Lung (tissue), 11 donors: ENCODE measurements at regions not wholly inside any gene's neighbourhood (a gene's known extent, or its start where the extent isn't known, plus 50 kb on each side); places are given as distances from the start of the nearest gene placed in this dataset.

Source experiments
- ATAC-seq: fragments of 200-7000 bp; cut with Tn5 transposase; one replicate; pipeline ENCODE4 v1.9.1; 2020; ENCODE audit warnings: moderate number of reproducible peaks; ENCODE audit not compliant: insufficient read depth, low FRiP score
- DNase-seq, 3 donors: peaks; one replicate each; pipeline ENCODE4 v3.0.0-alpha.2; 2013 to 2017
- H3K27ac ChIP-seq, 2 donors: one replicate each; pipeline ENCODE4 v1.5.1; 2013; ENCODE audit warnings: mild to moderate bottlenecking in 2 of 2, moderate library complexity in 2 of 2, control low read depth in 1 of 2, inconsistent platforms in 1 of 2, low read depth in 1 of 2, low read length in 1 of 2
- H3K27me3 ChIP-seq, 3 donors: one replicate each; pipeline ENCODE4 v1.5.1; 2013; ENCODE audit warnings: low read length in 2 of 3; ENCODE audit not compliant: control insufficient read depth in 3 of 3, insufficient read depth in 3 of 3
- H3K36me3 ChIP-seq, 4 donors: one replicate each; pipeline ENCODE4 v1.5.1; 2013; ENCODE audit warnings: low read length in 4 of 4, mild to moderate bottlenecking in 1 of 4, moderate library complexity in 1 of 4; ENCODE audit not compliant: control insufficient read depth in 4 of 4, insufficient read depth in 4 of 4
- H3K4me1 ChIP-seq, 5 donors: one replicate each; pipeline ENCODE4 v1.5.1; 2013; ENCODE audit warnings: low read length in 5 of 5, mild to moderate bottlenecking in 2 of 5, moderate library complexity in 1 of 5; ENCODE audit not compliant: control insufficient read depth in 5 of 5, insufficient read depth in 5 of 5
- H3K4me3 ChIP-seq: one replicate; pipeline ENCODE4 v1.5.1; 2013; ENCODE audit warnings: mild to moderate bottlenecking, control low read depth, moderate library complexity
- H3K9ac ChIP-seq, 2 donors: one replicate each; pipeline ENCODE4 v1.5.1; 2013; ENCODE audit warnings: low read length in 2 of 2, control low read depth in 1 of 2; ENCODE audit not compliant: insufficient read depth in 1 of 2
- H3K9me3 ChIP-seq, 4 donors: one replicate each; pipeline ENCODE4 v1.5.1; 2013; ENCODE audit warnings: low read length in 3 of 4, mild to moderate bottlenecking in 1 of 4, moderate library complexity in 1 of 4; ENCODE audit not compliant: control insufficient read depth in 4 of 4, insufficient read depth in 3 of 4
- WGBS, 2 donors: extraction: QIAGEN DNeasy Blood & Tissue Kit; methylation state at CpG; one replicate each; pipeline ENCODE4 v1.1.7; 2013; 5-methylcytosine and 5-hydroxymethylcytosine counted together
- TF ChIP-seq, protein P1 (sequence below): IDR thresholded peaks from 2 replicates; pipeline ENCODE4 v1.5.1; 2012; ENCODE audit warnings: mild to moderate bottlenecking; ENCODE audit errors: control extremely low read depth, extremely low read depth
- donor health status: control.
- donor health status: control.
- donor health status: Bipolar disorder and iron deficiency.
- donor health status: healthy.
- donor health status: DM: yes; HTN: yes; CAD: no.

- H3K27ac ChIP-seq, result no peak overlapping the region
- TF ChIP-seq, protein P1, sequence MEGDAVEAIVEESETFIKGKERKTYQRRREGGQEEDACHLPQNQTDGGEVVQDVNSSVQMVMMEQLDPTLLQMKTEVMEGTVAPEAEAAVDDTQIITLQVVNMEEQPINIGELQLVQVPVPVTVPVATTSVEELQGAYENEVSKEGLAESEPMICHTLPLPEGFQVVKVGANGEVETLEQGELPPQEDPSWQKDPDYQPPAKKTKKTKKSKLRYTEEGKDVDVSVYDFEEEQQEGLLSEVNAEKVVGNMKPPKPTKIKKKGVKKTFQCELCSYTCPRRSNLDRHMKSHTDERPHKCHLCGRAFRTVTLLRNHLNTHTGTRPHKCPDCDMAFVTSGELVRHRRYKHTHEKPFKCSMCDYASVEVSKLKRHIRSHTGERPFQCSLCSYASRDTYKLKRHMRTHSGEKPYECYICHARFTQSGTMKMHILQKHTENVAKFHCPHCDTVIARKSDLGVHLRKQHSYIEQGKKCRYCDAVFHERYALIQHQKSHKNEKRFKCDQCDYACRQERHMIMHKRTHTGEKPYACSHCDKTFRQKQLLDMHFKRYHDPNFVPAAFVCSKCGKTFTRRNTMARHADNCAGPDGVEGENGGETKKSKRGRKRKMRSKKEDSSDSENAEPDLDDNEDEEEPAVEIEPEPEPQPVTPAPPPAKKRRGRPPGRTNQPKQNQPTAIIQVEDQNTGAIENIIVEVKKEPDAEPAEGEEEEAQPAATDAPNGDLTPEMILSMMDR, result no peak
- WGBS, 2 donors, result 85 to 92% methylated on average over 7 of the region's 7 CpGs
- no peak for ATAC-seq
- no peak overlapping the region for H3K4me3 ChIP-seq
- peaks cover 0 to 5% (median 0%) of the 10 kb centered on the region in 3 donors for H3K27me3 ChIP-seq
- no peaks in the 10 kb centered on the region for H3K9me3 ChIP-seq
- no peak for DNase-seq
- H3K36me3 ChIP-seq, result no peaks in the 10 kb centered on the region
- H3K9ac ChIP-seq, result no peak overlapping the region
- peaks cover 0 to 2% (median 0%) of the 10 kb centered on the region in 5 donors for H3K4me1 ChIP-seq
These were observed 127.8 kb downstream of the EMX2 start for GRCh38 chr10:117670116-117670904.

GRCh38 chr10:117673230-117674010, 130.9 kb downstream of the EMX2 start:
- H3K27ac ChIP-seq, result no peak overlapping the region
- H3K4me1 ChIP-seq, result peaks cover 0 to 6% (median 0%) of the 10 kb centered on the region in 5 donors
- peaks cover 0 to 5% (median 0%) of the 10 kb centered on the region in 3 donors for H3K27me3 ChIP-seq
- 66 to 71% methylated on average over 8 of the region's 8 CpGs for WGBS, 2 donors
- no peaks in the 10 kb centered on the region for H3K36me3 ChIP-seq
- DNase-seq (no peak), ATAC-seq (no peak)
- no peak overlapping the region for H3K9ac ChIP-seq
- peaks cover 0 to 3% (median 0%) of the 10 kb centered on the region in 4 donors for H3K9me3 ChIP-seq
- H3K4me3 ChIP-seq, result no peak overlapping the region
- TF ChIP-seq, protein P1, result no peak

DNA sequence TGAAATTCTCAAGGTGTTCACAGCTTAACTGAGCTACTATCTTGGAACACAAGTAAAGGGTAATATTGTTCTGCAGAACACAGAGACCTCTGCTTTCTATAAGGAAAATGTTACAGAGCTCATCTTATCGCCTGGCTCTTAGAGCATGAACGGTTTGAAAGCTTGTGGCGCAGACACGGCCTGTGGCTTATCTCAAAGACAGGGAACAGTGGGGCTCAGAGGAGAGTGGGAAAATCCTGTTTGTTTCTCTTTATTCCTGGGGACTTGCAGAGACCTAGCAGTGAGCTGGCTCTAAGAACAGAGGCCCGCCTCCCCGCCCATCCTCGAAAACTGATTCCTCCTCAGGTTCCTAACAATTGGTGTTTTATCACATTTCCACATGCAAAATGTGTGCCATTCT, 131.7 kb downstream of the EMX2 start:
- H3K27me3 ChIP-seq, result peaks cover 0 to 5% (median 0%) of the 10 kb centered on the region in 3 donors

More for the DNA sequence above, 131.7 kb downstream of the EMX2 start:
- Histone ChIP-seq H3K36me3 (no peaks in the 10 kb centered on the region), H3K9ac (no peak overlapping the region), H3K4me3 (no peak overlapping the region), H3K9me3 (peaks cover 0 to 3% (median 0%) of the 10 kb centered on the region in 4 donors), H3K4me1 (peaks cover 0 to 6% (median 0%) of the 10 kb centered on the region in 5 donors), H3K27ac (no peak overlapping the region)
- DNase-seq (no peak), ATAC-seq (no peak)
- 80 to 84% methylated on average over 7 of the region's 7 CpGs for WGBS, 2 donors
- TF ChIP-seq, protein P1, result no peak
